Activated T-cell treated with anti-CD3 and anti-CD28 coated beads for 48 hours (primary cell): ENCODE measurements at regions not wholly inside any gene's neighbourhood (a gene's known extent, or its start where the extent isn't known, plus 50 kb on each side); places are given as distances from the start of the nearest gene placed in this dataset.
"Not testable (repeated sequence)": the region's sequence is repeated elsewhere in the genome, so short reads cannot be mapped to it uniquely, and the experiment has no call there.

Source experiments
- DNase-seq: peaks from one replicate; pipeline ENCODE4 v3.0.0-alpha.2; 2020; ENCODE audit warnings: low read depth

GRCh38 chr7:142440906-142441411 is 183.1 kb upstream of the PRSS58 start:
- DNase-seq: no peak

DNA sequence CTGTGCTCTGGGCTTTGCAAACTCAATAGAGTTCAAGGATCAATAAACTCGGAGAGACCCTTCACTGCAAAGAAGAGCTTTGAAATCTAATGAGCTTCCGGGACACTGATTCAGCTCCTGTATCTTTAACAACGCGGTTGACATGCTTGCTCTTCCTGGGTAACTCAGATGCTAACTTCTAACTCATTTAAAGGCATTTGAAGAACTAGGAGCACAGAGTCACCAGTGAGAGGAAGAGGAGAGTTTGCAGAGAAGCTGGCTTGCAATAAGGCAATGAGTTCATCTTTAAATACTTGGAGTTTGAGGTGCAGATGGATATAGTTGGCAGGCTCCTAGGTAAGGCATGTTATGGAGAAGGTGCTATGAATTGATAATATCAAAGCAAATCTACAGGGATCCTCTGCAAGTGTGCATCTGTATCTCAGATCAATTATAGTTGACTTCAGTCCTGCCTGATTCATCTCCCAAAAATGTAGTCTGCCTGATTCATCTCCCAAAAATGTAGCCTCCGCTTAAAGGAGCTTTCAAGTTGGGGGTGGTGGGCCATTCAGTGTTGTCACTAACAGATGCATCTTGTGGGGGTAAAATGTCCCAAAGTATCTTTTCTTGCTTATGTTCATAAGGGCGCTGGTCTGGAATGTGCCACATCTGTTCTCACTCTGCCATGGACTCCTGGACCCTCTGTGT is 182.5 kb upstream of the PRSS58 start:
- no peak for DNase-seq

DNA sequence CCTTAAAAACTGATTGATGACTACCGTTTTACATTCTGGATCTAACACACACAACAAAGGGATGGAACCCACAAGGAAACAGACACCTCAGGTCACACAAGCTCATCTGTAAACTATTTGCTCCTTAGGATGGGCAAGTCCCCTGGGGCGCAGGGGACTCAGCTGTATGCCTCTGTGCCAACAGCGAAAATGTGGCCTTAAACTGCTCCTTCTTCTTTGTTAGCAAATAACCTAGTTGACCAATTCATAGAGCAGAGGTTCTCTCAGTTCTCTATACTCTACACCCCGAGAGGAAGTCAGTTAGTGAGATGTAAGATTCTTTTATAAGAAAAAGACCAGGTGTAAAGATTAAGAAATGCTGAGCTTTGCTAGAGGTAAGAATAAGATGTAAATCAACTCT is 181.9 kb upstream of the PRSS58 start:
- DNase-seq: no peak

DNA sequence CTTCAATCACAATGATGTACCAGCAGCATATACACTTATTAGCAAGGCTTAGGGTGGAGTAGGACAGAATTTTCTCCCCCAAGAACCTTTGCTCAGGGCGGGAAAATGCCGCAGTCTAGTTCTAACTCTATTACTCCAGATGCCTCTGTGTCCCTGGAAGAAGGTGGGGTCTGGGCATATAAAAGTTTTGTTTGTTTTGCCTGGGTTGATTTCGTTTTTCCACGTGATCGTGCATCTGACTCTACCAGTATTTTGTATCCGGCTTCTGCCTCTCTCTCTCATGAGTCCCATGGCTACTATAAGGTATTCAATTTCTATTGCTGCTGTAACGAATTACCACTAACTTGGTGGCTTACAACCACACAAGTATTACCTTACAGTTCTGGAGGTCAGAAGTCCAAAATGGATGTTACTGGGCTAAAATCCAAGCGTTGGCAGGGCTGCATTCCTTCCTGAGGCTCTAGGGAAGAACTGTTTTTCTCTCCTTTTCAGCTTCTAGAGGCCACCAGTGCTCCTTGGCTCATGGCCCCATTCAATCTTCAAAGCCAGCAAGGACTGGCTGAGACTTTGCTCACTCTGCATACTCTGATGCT is 181.2 kb upstream of the PRSS58 start:
- no peak for DNase-seq

DNA sequence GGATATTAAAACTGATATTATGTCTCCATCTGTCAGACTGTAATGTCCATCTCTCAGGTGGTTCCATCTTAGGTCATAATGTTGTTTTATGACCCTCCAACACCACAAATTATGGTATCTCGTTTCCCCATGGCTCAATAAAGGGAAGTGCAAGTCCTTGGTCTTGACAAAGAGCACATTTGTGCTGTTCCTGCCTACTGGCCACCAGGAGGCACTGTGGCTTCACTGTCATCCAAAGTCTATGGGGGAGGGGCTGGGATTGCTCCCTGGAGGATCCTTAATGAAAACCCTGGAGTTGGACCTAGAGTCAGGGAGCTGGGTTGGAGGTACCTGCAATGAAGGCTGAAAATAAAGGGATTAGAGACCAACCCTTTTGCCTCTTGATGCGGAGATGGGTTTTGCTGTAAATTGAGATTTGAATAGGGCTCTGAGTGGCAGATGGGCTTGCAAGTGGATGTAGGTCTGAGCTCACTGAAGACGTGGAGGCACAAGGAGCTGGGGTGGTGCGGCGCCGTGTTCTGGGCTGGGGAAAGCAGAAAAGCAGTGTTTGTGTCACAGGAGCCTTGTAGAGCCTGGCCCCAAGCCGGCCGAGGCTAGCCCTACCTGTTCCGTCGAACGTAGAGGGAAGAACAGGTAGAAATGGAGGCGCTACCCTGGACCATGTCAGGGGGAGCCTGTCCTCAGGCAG is 180.5 kb upstream of the PRSS58 start:
- no peak for DNase-seq

DNA sequence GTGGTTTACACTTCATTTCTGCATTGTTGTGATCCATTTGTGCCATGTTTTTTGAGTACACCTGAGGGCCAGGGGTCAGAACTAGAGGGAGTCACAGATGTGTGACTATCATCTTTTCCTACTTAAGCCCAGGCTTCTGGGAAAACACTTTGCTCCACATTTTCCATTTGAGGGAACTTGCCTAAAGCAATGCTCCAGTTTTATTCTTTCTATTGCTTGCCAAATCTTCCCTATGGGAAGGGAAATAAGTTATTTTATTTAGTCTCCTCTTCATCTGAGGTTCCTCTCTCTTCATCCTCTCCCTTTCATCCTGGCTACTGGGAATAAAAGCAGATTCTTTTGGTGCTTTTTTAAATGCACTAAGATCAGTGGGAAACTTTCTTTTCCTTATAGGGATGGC is 179.9 kb upstream of the PRSS58 start:
- DNase-seq: no peak

- DNase-seq: no peak
Measured at GRCh38 chr7:142436601-142437000, 178.7 kb upstream of the PRSS58 start.

- DNase-seq: not testable (repeated sequence)
Measured at GRCh38 chr7:142435606-142436005, 177.7 kb upstream of the PRSS58 start.

- no peak for DNase-seq
Measured at GRCh38 chr7:142434666-142435167, 176.9 kb upstream of the PRSS58 start.

GRCh38 chr7:142434133-142434532 is 176.3 kb upstream of the PRSS58 start:
- DNase-seq: not testable (repeated sequence)

DNA sequence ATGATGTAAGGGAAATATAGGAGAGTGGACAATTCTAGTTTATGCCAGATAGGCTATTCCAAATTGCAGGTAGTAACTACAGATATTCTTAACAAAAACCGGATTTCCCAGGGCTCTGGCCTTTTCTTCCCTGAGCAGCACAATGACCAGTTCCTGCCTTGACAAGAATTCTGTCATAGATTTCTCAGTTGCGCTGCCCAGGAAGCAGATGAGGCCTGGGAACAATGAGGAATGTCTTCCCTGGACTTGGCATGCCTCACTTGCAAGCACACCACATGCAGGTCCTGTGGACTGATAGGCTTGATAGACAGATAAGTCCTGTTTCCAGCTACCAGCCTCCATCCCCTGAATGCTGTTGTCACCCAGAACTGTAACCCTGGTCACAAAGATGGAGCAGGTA is 174.5 kb upstream of the PRSS58 start:
- no peak for DNase-seq

DNA sequence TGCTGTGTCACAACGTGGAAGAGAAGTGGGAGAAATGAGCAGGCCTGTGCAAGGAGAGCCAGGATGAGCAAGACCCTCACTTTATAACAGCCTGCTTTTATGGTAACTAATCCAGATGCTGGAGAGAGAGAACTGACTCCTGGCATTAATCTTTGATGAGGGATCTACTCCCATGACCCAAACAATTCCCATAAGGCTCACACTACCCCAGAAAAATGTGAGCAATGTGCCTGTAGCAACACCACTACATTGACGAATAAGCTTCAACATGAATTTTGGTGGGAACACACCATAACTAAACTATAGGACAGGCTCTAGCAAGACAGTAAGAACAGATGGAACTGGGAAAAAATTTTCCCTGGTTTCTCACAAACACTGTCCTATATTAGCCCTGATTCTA is 173.6 kb upstream of the PRSS58 start:
- no peak for DNase-seq

DNA sequence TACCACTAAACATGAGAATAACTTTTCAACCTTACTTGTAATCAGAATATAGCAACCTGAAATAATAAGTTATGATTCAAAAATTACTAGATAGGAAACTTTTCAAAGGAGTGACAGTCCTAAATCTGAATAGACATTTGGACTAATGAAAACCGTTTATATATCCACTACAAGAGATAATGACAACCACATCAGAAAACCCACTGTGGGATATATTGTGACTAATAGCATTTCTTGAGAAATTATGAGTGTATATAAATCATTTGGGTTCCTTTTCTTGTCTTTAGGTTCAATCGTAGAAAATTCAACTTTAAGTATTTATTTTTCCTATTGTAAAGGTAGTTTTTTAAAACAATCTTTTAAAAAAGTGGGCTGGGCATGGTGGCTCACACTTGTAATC is 170.2 kb upstream of the PRSS58 start:
- DNase-seq: no peak

DNA sequence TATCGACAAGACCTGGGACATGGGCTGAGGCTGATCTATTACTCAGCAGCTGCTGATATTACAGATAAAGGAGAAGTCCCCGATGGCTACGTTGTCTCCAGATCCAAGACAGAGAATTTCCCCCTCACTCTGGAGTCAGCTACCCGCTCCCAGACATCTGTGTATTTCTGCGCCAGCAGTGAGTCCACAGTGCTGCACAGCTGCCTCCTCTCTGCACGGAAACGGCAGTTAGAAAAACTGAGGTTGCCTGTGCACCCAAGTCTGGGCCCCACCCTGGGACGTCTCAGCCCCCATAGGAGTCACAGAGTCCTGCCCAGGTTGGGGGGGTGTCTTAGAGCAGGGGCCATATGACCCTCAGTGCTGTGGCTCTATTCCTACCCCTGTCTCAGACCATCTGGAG is 167.4 kb upstream of the PRSS58 start:
- no peak for DNase-seq

DNA sequence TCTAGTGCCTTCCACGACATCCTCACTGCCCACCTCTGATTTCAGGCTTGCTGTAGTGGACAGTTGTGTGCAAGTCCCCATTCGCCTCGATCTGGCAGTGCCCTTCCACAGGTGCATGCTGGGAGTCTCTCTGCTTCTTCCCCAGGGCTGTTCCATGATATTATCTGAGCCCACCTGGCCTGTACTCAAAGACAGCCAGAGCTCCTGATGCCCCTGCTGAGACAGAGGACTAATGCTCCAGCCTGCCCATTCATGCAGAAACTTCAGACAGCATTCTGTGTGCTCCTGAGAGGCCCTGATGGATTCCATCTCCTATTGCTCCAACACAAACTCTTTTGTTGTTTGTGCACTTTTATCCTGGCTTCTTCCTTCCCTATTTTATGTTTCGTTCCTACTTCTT is 164.8 kb upstream of the PRSS58 start:
- no peak for DNase-seq

DNA sequence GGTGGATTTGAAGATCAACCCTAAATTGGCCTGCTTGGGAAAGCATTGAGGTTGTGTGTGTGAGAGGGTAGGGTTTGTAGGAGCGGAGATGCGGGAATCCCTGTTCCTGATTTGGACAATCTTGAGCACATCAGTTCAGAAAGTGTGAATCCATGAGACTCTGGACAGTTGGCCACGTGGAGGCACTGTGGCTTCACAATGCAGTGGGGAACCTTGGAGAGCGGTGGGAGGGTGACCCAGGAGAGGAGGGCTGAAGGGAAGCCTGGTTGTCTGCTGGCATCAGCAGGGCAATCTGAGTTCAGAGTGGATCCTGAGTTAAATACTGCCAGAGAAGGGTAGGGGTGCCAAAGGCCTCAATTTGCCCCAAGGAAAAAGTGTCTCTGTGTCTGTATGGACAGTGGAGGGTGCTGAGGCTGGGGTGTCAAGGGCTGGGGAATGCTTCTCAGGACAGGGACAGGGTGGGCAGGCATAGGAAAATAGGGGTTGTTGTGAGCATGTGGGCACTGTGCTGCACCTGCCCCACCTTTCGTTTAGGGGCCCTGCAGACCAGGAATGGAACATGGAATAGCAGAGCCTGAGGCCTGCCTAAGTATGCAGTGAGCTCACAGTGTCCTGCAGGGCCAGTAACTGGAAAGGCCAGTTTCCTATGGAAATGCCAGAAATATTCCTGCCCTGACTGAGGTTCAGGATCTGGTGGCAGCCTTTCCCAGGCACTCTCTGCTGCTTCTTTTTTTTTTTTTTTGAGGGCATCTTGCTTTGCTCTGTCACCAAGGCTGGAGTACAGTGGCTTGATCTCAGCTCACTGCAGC is 162.9 kb upstream of the PRSS58 start:
- DNase-seq: no peak

GRCh38 chr7:142418326-142418725 is 160.5 kb upstream of the PRSS58 start:
- DNase-seq: no peak

DNA sequence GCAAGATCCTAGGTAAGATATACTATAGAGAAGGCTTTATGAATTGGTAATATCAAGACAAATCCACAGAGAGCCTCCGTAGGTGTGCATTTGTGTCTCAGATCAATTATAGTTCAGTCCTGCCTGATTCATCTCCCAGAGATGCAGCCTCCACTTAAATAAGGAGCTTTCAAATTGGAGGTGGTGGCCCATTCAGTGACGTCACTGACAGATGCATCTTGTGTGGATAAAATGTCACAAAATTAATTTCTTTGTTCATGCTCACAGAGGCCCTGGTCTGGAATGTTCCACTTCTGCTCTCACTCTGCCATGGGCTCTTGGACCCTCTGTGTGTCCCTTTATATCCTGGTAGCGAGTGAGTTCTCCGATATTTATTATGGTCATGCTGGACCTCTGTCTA is 157.1 kb upstream of the PRSS58 start:
- DNase-seq: no peak

DNA sequence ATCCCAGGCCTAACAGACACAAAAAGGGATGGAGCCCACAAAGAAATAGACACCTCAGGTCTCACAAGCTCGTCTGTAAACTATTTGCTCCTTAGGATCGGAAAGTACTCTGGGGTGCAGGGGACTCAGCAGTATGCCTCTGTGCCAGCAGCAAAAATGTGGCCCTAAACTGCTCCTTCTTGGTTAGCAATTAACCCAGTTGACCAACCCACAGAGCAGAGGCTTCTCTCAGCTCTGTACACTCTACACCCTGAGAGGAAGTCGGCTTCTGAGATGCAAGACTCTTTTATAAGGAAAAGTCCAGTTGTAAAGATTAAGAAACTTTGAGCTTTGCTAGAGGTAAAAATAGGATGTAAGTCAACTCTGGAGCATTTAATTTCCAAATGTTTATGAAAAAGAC is 156.3 kb upstream of the PRSS58 start:
- DNase-seq: no peak

DNA sequence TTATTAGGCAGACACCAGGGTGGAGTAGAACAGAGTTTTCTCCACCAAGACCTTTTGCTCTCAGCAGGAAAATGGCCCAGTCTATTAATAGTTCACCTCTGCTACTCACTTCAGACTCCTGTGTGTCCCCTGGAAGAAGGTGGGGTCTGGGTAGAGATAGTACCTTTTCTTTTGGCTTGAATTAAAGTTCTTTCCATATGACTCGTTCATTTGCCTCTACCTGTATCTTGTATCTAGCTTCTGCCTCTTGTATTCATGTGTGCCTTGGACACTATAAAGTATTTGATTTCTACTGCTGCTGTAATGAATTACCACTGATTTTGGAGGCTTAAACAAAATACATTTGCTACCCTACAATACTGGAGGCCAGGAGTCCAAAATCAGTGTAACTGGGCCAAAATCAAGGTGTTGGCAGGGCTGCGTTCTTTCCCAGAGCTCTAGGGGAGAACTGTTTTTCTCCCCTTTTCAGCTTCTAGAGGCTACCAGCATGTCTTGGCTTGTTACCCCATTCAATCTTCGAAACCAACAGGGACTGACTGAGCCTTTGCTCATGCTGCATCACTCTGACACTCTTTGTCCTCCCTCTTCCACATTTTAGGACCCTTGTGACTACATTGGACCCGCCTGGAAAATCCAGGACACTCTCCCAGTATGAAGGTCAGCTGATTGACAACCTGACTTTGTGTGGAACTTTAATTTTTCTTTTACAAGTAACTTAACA is 155.6 kb upstream of the PRSS58 start:
- DNase-seq: no peak

DNA sequence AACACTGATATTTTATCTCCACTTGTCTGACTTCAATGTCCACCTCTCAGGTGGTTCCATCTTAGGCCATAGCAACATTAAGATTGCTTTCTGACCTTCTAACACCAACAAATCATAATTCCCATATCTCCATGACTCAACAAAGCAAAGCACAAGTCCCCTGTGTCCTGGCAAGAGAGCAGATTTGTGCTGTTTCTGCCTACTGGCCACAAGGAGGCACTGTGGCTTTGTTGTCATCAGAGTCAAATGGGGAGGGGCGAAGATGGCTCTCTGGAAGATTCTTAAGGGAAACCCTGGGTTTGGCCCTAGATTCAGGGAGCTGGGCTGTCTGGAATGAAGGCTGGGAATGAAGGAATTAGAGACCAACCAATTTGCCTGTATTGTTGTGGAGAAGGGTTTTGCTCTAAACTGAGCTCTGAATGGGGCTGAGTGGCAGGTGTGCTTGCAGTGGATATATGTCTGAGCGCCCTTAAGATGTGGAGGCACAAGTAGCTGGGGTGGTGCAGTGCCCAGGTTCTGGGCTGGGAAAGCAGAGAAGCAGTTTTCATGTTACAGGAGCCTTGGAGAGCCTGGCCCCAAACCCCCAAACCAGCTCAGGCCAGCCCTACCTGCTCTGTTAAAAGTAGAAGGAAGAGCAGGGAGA is 154.8 kb upstream of the PRSS58 start:
- peak; percentile 11 for DNase-seq
